ENCODE measurements at regions not wholly inside any gene's neighbourhood (a gene's known extent, or its start where the extent isn't known, plus 50 kb on each side); places are given as distances from the start of the nearest gene placed in this dataset.
A peak's percentile ranks its signal among the peaks of the same experiment; 100 is the strongest.

- peak in 2 of 3 donors; percentile 3 to 12 for DNase-seq
- H3K27me3 ChIP-seq (replicated peaks in 2 of 5; ENCODE audit: control insufficient read depth in 4 of 5, insufficient read depth in 5 of 5, low read length in 4 of 5) = no peaks in the 10 kb centered on the region
- CTCF ChIA-PET = no interaction called here
- H3K27ac ChIP-seq (ENCODE audit: insufficient read depth in 1 of 2, low read depth in 1 of 2, low read length in 2 of 2, poor library complexity in 1 of 2, severe bottlenecking in 2 of 2) = no peak overlapping the region
- POLR2A ChIA-PET = interaction anchor here (0.6 kb wide), 1 partner anchor 202 kb away, joined by 3 read pairs; no protein-coding TSS in a partner anchor
- no peaks in the 10 kb centered on the region for H3K4me1 ChIP-seq (ENCODE audit: control extremely low read depth in 1 of 4, control insufficient read depth in 4 of 4, insufficient read depth in 4 of 4, low read length in 3 of 4)
- H3K36me3 ChIP-seq (ENCODE audit: control insufficient read depth in 4 of 4, insufficient read depth in 4 of 4, low read length in 3 of 4) = no peaks in the 10 kb centered on the region
- peaks cover 0 to 3% (median 0%) of the 10 kb centered on the region in 5 experiments for H3K9me3 ChIP-seq (ENCODE audit: control extremely low read depth in 1 of 5, control insufficient read depth in 4 of 5, insufficient read depth in 2 of 5, low read depth in 1 of 5, low read length in 4 of 5)
- H3K4me3 ChIP-seq (ENCODE audit: control insufficient read depth in 1 of 7, extremely low read depth in 1 of 7, insufficient read depth in 4 of 7, low read depth in 2 of 7, low read length in 6 of 7) = no peak overlapping the region
These were observed 205.1 kb upstream of the FAM98A start for GRCh38 chr2:33804155-33804554.

- ChIA-PET POLR2A (no interaction called here), CTCF (no interaction called here)
- Histone ChIP-seq H3K9me3 (ENCODE audit: control extremely low read depth in 1 of 5, control insufficient read depth in 4 of 5, insufficient read depth in 2 of 5, low read depth in 1 of 5, low read length in 4 of 5) (peaks cover 0 to 3% (median 0%) of the 10 kb centered on the region in 5 experiments), H3K4me3 (ENCODE audit: control insufficient read depth in 1 of 7, extremely low read depth in 1 of 7, insufficient read depth in 4 of 7, low read depth in 2 of 7, low read length in 6 of 7) (no peak overlapping the region), H3K36me3 (ENCODE audit: control insufficient read depth in 4 of 4, insufficient read depth in 4 of 4, low read length in 3 of 4) (no peaks in the 10 kb centered on the region), H3K4me1 (ENCODE audit: control extremely low read depth in 1 of 4, control insufficient read depth in 4 of 4, insufficient read depth in 4 of 4, low read length in 3 of 4) (no peaks in the 10 kb centered on the region), H3K27me3 (replicated peaks in 2 of 5; ENCODE audit: control insufficient read depth in 4 of 5, insufficient read depth in 5 of 5, low read length in 4 of 5) (no peaks in the 10 kb centered on the region), H3K27ac (ENCODE audit: insufficient read depth in 1 of 2, low read depth in 1 of 2, low read length in 2 of 2, poor library complexity in 1 of 2, severe bottlenecking in 2 of 2) (no peak overlapping the region)
- DNase-seq = no peak
- WGBS (ENCODE audit: insufficient coverage) = 100% methylated on average over 1 of the region's 2 CpGs
These were observed 197.4 kb upstream of the FAM98A start for GRCh38 chr2:33796511-33796910.

GRCh38 chr2:33791625-33792024 is 192.5 kb upstream of the FAM98A start:
- no peak for DNase-seq
- Histone ChIP-seq H3K27ac (ENCODE audit: insufficient read depth in 1 of 2, low read depth in 1 of 2, low read length in 2 of 2, poor library complexity in 1 of 2, severe bottlenecking in 2 of 2) (no peak overlapping the region), H3K27me3 (replicated peaks in 2 of 5; ENCODE audit: control insufficient read depth in 4 of 5, insufficient read depth in 5 of 5, low read length in 4 of 5) (no peaks in the 10 kb centered on the region), H3K4me1 (ENCODE audit: control extremely low read depth in 1 of 4, control insufficient read depth in 4 of 4, insufficient read depth in 4 of 4, low read length in 3 of 4) (no peaks in the 10 kb centered on the region), H3K36me3 (ENCODE audit: control insufficient read depth in 4 of 4, insufficient read depth in 4 of 4, low read length in 3 of 4) (no peaks in the 10 kb centered on the region), H3K9me3 (ENCODE audit: control extremely low read depth in 1 of 5, control insufficient read depth in 4 of 5, insufficient read depth in 2 of 5, low read depth in 1 of 5, low read length in 4 of 5) (peaks cover 0 to 2% (median 0%) of the 10 kb centered on the region in 5 experiments), H3K4me3 (ENCODE audit: control insufficient read depth in 1 of 7, extremely low read depth in 1 of 7, insufficient read depth in 4 of 7, low read depth in 2 of 7, low read length in 6 of 7) (no peak overlapping the region)
- POLR2A ChIA-PET = no interaction called here
- 100% methylated on average over 1 of the region's 3 CpGs for WGBS (ENCODE audit: insufficient coverage)
- CTCF ChIA-PET = no interaction called here

- no peak overlapping the region for H3K4me3 ChIP-seq (ENCODE audit: control insufficient read depth in 1 of 7, extremely low read depth in 1 of 7, insufficient read depth in 4 of 7, low read depth in 2 of 7, low read length in 6 of 7)
- H3K9me3 ChIP-seq (ENCODE audit: control extremely low read depth in 1 of 5, control insufficient read depth in 4 of 5, insufficient read depth in 2 of 5, low read depth in 1 of 5, low read length in 4 of 5) = peaks cover 0 to 2% (median 0%) of the 10 kb centered on the region in 5 experiments
- no peaks in the 10 kb centered on the region for H3K27me3 ChIP-seq (replicated peaks in 2 of 5; ENCODE audit: control insufficient read depth in 4 of 5, insufficient read depth in 5 of 5, low read length in 4 of 5)
- DNase-seq = no peak
- no peak overlapping the region for H3K27ac ChIP-seq (ENCODE audit: insufficient read depth in 1 of 2, low read depth in 1 of 2, low read length in 2 of 2, poor library complexity in 1 of 2, severe bottlenecking in 2 of 2)
- no peaks in the 10 kb centered on the region for H3K36me3 ChIP-seq (ENCODE audit: control insufficient read depth in 4 of 4, insufficient read depth in 4 of 4, low read length in 3 of 4)
- POLR2A ChIA-PET = no interaction called here
- no peaks in the 10 kb centered on the region for H3K4me1 ChIP-seq (ENCODE audit: control extremely low read depth in 1 of 4, control insufficient read depth in 4 of 4, insufficient read depth in 4 of 4, low read length in 3 of 4)
- CTCF ChIA-PET = no interaction called here
- WGBS (ENCODE audit: insufficient coverage) = no CpG with 5 or more reads among the region's 1 CpG
These were observed 188.9 kb upstream of the FAM98A start for GRCh38 chr2:33788044-33788443.

GRCh38 chr2:33786881-33787280 is 187.8 kb upstream of the FAM98A start:
- Histone ChIP-seq H3K4me1 (ENCODE audit: control extremely low read depth in 1 of 4, control insufficient read depth in 4 of 4, insufficient read depth in 4 of 4, low read length in 3 of 4) (no peaks in the 10 kb centered on the region), H3K36me3 (ENCODE audit: control insufficient read depth in 4 of 4, insufficient read depth in 4 of 4, low read length in 3 of 4) (no peaks in the 10 kb centered on the region), H3K9me3 (ENCODE audit: control extremely low read depth in 1 of 5, control insufficient read depth in 4 of 5, insufficient read depth in 2 of 5, low read depth in 1 of 5, low read length in 4 of 5) (peaks cover 0 to 2% (median 0%) of the 10 kb centered on the region in 5 experiments), H3K27ac (ENCODE audit: insufficient read depth in 1 of 2, low read depth in 1 of 2, low read length in 2 of 2, poor library complexity in 1 of 2, severe bottlenecking in 2 of 2) (no peak overlapping the region), H3K4me3 (ENCODE audit: control insufficient read depth in 1 of 7, extremely low read depth in 1 of 7, insufficient read depth in 4 of 7, low read depth in 2 of 7, low read length in 6 of 7) (no peak overlapping the region), H3K27me3 (replicated peaks in 2 of 5; ENCODE audit: control insufficient read depth in 4 of 5, insufficient read depth in 5 of 5, low read length in 4 of 5) (no peaks in the 10 kb centered on the region)
- WGBS (ENCODE audit: insufficient coverage) = 100% methylated on average over 1 of the region's 5 CpGs
- no peak for DNase-seq
- ChIA-PET CTCF (no interaction called here), POLR2A (no interaction called here)

GRCh38 chr2:33785201-33786106 is 186.4 kb upstream of the FAM98A start:
- H3K27ac ChIP-seq (ENCODE audit: insufficient read depth in 1 of 2, low read depth in 1 of 2, low read length in 2 of 2, poor library complexity in 1 of 2, severe bottlenecking in 2 of 2) = no peak overlapping the region
- H3K27me3 ChIP-seq (replicated peaks in 2 of 5; ENCODE audit: control insufficient read depth in 4 of 5, insufficient read depth in 5 of 5, low read length in 4 of 5) = no peaks in the 10 kb centered on the region
- ChIA-PET CTCF (no interaction called here), POLR2A (no interaction called here)
- H3K36me3 ChIP-seq (ENCODE audit: control insufficient read depth in 4 of 4, insufficient read depth in 4 of 4, low read length in 3 of 4) = no peaks in the 10 kb centered on the region
- DNase-seq = peak in 1 of 3 donors; percentile 2
- WGBS (ENCODE audit: insufficient coverage) = 100% methylated on average over 1 of the region's 4 CpGs
- no peak overlapping the region for H3K4me3 ChIP-seq (ENCODE audit: control insufficient read depth in 1 of 7, extremely low read depth in 1 of 7, insufficient read depth in 4 of 7, low read depth in 2 of 7, low read length in 6 of 7)
- peaks cover 0 to 2% (median 0%) of the 10 kb centered on the region in 5 experiments for H3K9me3 ChIP-seq (ENCODE audit: control extremely low read depth in 1 of 5, control insufficient read depth in 4 of 5, insufficient read depth in 2 of 5, low read depth in 1 of 5, low read length in 4 of 5)
- H3K4me1 ChIP-seq (ENCODE audit: control extremely low read depth in 1 of 4, control insufficient read depth in 4 of 4, insufficient read depth in 4 of 4, low read length in 3 of 4) = no peaks in the 10 kb centered on the region

GRCh38 chr2:33784488-33784887 is 185.4 kb upstream of the FAM98A start:
- H3K27me3 ChIP-seq (replicated peaks in 2 of 5; ENCODE audit: control insufficient read depth in 4 of 5, insufficient read depth in 5 of 5, low read length in 4 of 5) = no peaks in the 10 kb centered on the region
- no peaks in the 10 kb centered on the region for H3K4me1 ChIP-seq (ENCODE audit: control extremely low read depth in 1 of 4, control insufficient read depth in 4 of 4, insufficient read depth in 4 of 4, low read length in 3 of 4)
- ChIA-PET CTCF (no interaction called here), POLR2A (interaction anchor here (0.8 kb wide), 1 partner anchor 83 kb away, joined by 3 read pairs; no protein-coding TSS in a partner anchor)
- no peak overlapping the region for H3K4me3 ChIP-seq (ENCODE audit: control insufficient read depth in 1 of 7, extremely low read depth in 1 of 7, insufficient read depth in 4 of 7, low read depth in 2 of 7, low read length in 6 of 7)
- no peak overlapping the region for H3K27ac ChIP-seq (ENCODE audit: insufficient read depth in 1 of 2, low read depth in 1 of 2, low read length in 2 of 2, poor library complexity in 1 of 2, severe bottlenecking in 2 of 2)
- peaks cover 0 to 2% (median 0%) of the 10 kb centered on the region in 5 experiments for H3K9me3 ChIP-seq (ENCODE audit: control extremely low read depth in 1 of 5, control insufficient read depth in 4 of 5, insufficient read depth in 2 of 5, low read depth in 1 of 5, low read length in 4 of 5)
- no peak for DNase-seq
- H3K36me3 ChIP-seq (ENCODE audit: control insufficient read depth in 4 of 4, insufficient read depth in 4 of 4, low read length in 3 of 4) = no peaks in the 10 kb centered on the region
- WGBS (ENCODE audit: insufficient coverage) = 100% methylated on average over 1 of the region's 2 CpGs

Measured in common myeloid progenitor, CD34-positive (primary cell).